ENCODE measurements at regions not wholly inside any gene's neighbourhood (a gene's known extent, or its start where the extent isn't known, plus 50 kb on each side); places are given as distances from the start of the nearest gene placed in this dataset.

DNA sequence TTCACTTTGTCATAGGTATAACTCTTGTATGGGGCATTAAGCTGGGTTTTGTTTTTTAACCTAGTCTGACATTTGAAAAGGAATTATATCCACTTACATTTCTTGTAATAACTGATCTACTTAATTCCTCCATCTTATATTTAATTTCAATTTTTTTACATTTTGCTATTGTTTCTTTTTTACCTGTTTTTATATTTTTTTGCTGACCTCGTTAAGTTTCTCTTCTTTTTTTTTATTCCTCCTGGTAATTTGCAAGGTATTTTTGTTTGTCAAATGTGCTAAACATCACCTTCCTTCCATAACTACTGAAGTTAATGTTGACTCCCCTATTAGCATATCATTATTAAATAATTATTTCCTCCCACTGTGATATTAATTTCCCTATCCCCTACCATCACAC lies 87.7 kb upstream of the NR2F2 start:
- Histone ChIP-seq H3K27ac (ENCODE audit: low read depth, low read length) (no peak overlapping the region), H3K27me3 (replicated peaks in 1 of 4; ENCODE audit: control insufficient read depth in 3 of 4, extremely low read depth in 1 of 4, insufficient read depth in 3 of 4, low read length in 3 of 4) (no peaks in the 10 kb centered on the region), H2BK15ac (ENCODE audit: low read length) (no peak overlapping the region), H4K91ac (replicated peaks; ENCODE audit: insufficient read length, low read length) (no peak overlapping the region), H3K18ac (ENCODE audit: extremely low read depth, low read length) (no peak overlapping the region), H3K79me2 (ENCODE audit: control insufficient read depth in 1 of 2, insufficient read depth in 2 of 2, low read length in 2 of 2) (no peaks in the 10 kb centered on the region), H2AK5ac (ENCODE audit: low read depth, low read length) (no peak overlapping the region), H3K4ac (replicated peaks; ENCODE audit: insufficient read length, low read depth, low read length) (no peak overlapping the region), H2BK12ac (ENCODE audit: low read depth, low read length) (no peak overlapping the region), H4K20me1 (replicated peaks in 1 of 2; ENCODE audit: control insufficient read depth in 1 of 2, insufficient read depth in 2 of 2, low read length in 2 of 2) (no peaks in the 10 kb centered on the region), H2BK20ac (ENCODE audit: low read length) (no peak overlapping the region), H3K4me1 (replicated peaks in 1 of 4; ENCODE audit: control insufficient read depth in 3 of 4, insufficient read depth in 4 of 4, low read length in 3 of 4) (no peaks in the 10 kb centered on the region), H3K9ac (replicated peaks in 1 of 4; ENCODE audit: extremely low read depth in 1 of 4, low read depth in 3 of 4, low read length in 3 of 4) (no peak overlapping the region), H3K79me1 (ENCODE audit: low read depth, low read length) (no peaks in the 10 kb centered on the region), H3K23ac (ENCODE audit: insufficient read length) (no peak overlapping the region), H2BK120ac (replicated peaks; ENCODE audit: low read depth, low read length) (no peak overlapping the region), H2BK5ac (ENCODE audit: low read depth, low read length) (no peak overlapping the region), H3K4me3 (ENCODE audit: extremely low read depth in 1 of 4, insufficient read depth in 2 of 4, low read depth in 3 of 4, low read length in 4 of 4) (no peak overlapping the region), H3K23me2 (ENCODE audit: low read depth, low read length) (no peaks in the 10 kb centered on the region), H3K56ac (replicated peaks; ENCODE audit: insufficient read length, low read depth, low read length) (no peak overlapping the region), H3K4me2 (ENCODE audit: insufficient read depth in 1 of 2, low read depth in 2 of 2, low read length in 2 of 2) (no peak overlapping the region), H2AFZ (ENCODE audit: low read length) (no peak overlapping the region), H3K36me3 (ENCODE audit: control insufficient read depth in 2 of 4, insufficient read depth in 4 of 4, low read length in 3 of 4) (no peaks in the 10 kb centered on the region), H4K8ac (ENCODE audit: extremely low read depth, insufficient read depth, low read length) (no peak overlapping the region), H3K9me3 (ENCODE audit: insufficient read depth in 2 of 2, low read depth in 1 of 2, low read length in 1 of 2) (0 out of 4 replicates have a peak, but pooled peaks cover 0 to 3% of the 10 kb centered on the region in 2 experiments), H4K5ac (ENCODE audit: insufficient read length, low read depth, low read length) (no peak overlapping the region), H3K14ac (ENCODE audit: insufficient read length) (no peak overlapping the region)
- DNase-seq (ENCODE audit: low read depth in 1 of 2, low spot score in 2 of 2) (no peak), FAIRE-seq (no peak)
- ChIA-PET CTCF (ENCODE audit: partially characterized antibody) (no interaction called here), POLR2A (ENCODE audit: partially characterized antibody) (no interaction called here)
- 83% methylated on average over 1 of the region's 1 CpG; no CpG with 5 or more reads in 1 of the 2 experiments for WGBS, 2 experiments (ENCODE audit: extremely low coverage in 1 of 2, insufficient coverage in 1 of 2, insufficient read length in 1 of 2, insufficient replicate concordance in 2 of 2, low coverage in 1 of 2, low lambda C conversion rate in 2 of 2, missing lambda C conversion rate in 1 of 2)
- no peak for TF ChIP-seq JUN (IDR thresholded peaks at IDR 0.05; ENCODE audit: low read depth, low read length)
- TF ChIP-seq ATF2 (IDR thresholded peaks at IDR 0.05; ENCODE audit: low read length) = no peak

All from H1 (cell line).